Midbrain (tissue), 1 donor: ENCODE measurements at regions not wholly inside any gene's neighbourhood (a gene's known extent, or its start where the extent isn't known, plus 50 kb on each side); places are given as distances from the start of the nearest gene placed in this dataset.

ENCODE experiments used
- DNase-seq: peaks from one replicate; lab custom pipeline; 2025; lab: John Stamatoyannopoulos, UW

GRCh38 chr2:15765686-15766302, 174.1 kb downstream of the DDX1 start:
- no peak for DNase-seq

- no peak for DNase-seq
Observed at GRCh38 chr2:15766303-15766861, 174.0 kb upstream of the MYCN start.

- DNase-seq: no peak
Observed at GRCh38 chr2:15766911-15767597, 173.3 kb upstream of the MYCN start.

- no peak for DNase-seq
Observed at GRCh38 chr2:15767679-15768078, 172.7 kb upstream of the MYCN start.

- DNase-seq: no peak
Observed at GRCh38 chr2:15768142-15768541, 172.2 kb upstream of the MYCN start.

- DNase-seq: no peak
Observed at GRCh38 chr2:15768615-15769014, 171.7 kb upstream of the MYCN start.

- DNase-seq: no peak
Observed at GRCh38 chr2:15769235-15769634, 171.1 kb upstream of the MYCN start.

GRCh38 chr2:15769676-15770547, 170.4 kb upstream of the MYCN start:
- DNase-seq: no peak

GRCh38 chr2:15770606-15771005, 169.7 kb upstream of the MYCN start:
- DNase-seq: no peak

GRCh38 chr2:15771124-15771523, 169.2 kb upstream of the MYCN start:
- no peak for DNase-seq

GRCh38 chr2:15772086-15772595, 168.2 kb upstream of the MYCN start:
- no peak for DNase-seq

- DNase-seq: no peak
Observed at GRCh38 chr2:15772681-15773080, 167.7 kb upstream of the MYCN start.

GRCh38 chr2:15773204-15773603, 167.1 kb upstream of the MYCN start:
- DNase-seq: no peak

- DNase-seq: no peak
Observed at GRCh38 chr2:15773846-15774245, 166.5 kb upstream of the MYCN start.

- DNase-seq: no peak
Observed at GRCh38 chr2:15775753-15776628, 164.4 kb upstream of the MYCN start.

GRCh38 chr2:15776629-15776919, 163.8 kb upstream of the MYCN start:
- no peak for DNase-seq

- DNase-seq: no peak
Observed at GRCh38 chr2:15776992-15777702, 163.2 kb upstream of the MYCN start.

- no peak for DNase-seq
Observed at GRCh38 chr2:15777795-15778371, 162.5 kb upstream of the MYCN start.

- DNase-seq: no peak
Observed at GRCh38 chr2:15778529-15779219, 161.7 kb upstream of the MYCN start.
